SK-N-SH treated with all-trans-retinoic acid at 6 μM for 48 hours (cell line): ENCODE measurements at regions not wholly inside any gene's neighbourhood (a gene's known extent, or its start where the extent isn't known, plus 50 kb on each side); places are given as distances from the start of the nearest gene placed in this dataset.

Experiments used
- ATAC-seq: fragments of 200-7000 bp; cut with Tn5 transposase; 3 replicates; pipeline ENCODE4 v1.9.1; 2020; ENCODE audit warnings: mild to moderate bottlenecking, moderate library complexity
- ARNTL ChIP-seq: fragments of 450-650 bp; formaldehyde crosslinking; IDR thresholded peaks from 2 replicates; pipeline ENCODE4 v1.5.0; 2020; ENCODE audit warnings: low read depth, mild to moderate bottlenecking, moderate library complexity, borderline replicate concordance
- BACH2 ChIP-seq: fragments of 250-450 bp; sonication (Bioruptor Pico); IDR thresholded peaks from 2 replicates; pipeline ENCODE4 v1.9.0; 2021; ENCODE audit warnings: mild to moderate bottlenecking, borderline replicate concordance
- CREB5 ChIP-seq: fragments of 250-450 bp; sonication (Bioruptor Pico); IDR thresholded peaks from 2 replicates; pipeline ENCODE4 v1.5.1; 2020; ENCODE audit warnings: low read depth, mild to moderate bottlenecking, moderate library complexity
- CSDC2 ChIP-seq: fragments of 250-450 bp; sonication (Bioruptor Pico); IDR thresholded peaks from 2 replicates; pipeline ENCODE4 v1.5.0; 2020; ENCODE audit warnings: mild to moderate bottlenecking, moderate library complexity
- CSRNP3 ChIP-seq: fragments of 250-450 bp; sonication (Bioruptor Pico); IDR thresholded peaks from 2 replicates; pipeline ENCODE4 v1.5.1; 2021; ENCODE audit warnings: mild to moderate bottlenecking, moderate library complexity
- GLIS3 ChIP-seq: fragments of 250-450 bp; sonication (Bioruptor Pico); IDR thresholded peaks from 2 replicates; pipeline ENCODE4 v1.5.0; 2020; ENCODE audit warnings: mild to moderate bottlenecking, moderate library complexity
- OSR1 ChIP-seq: fragments of 250-450 bp; sonication (Bioruptor Pico); IDR thresholded peaks from 2 replicates; pipeline ENCODE4 v1.8.0; 2022; ENCODE audit warnings: moderate library complexity, mild to moderate bottlenecking, inconsistent platforms
- PATZ1 ChIP-seq: fragments of 250-450 bp; sonication (Bioruptor Pico); IDR thresholded peaks from 2 replicates; pipeline ENCODE4 v1.8.0; 2020; ENCODE audit warnings: mild to moderate bottlenecking, moderate library complexity, borderline replicate concordance
- POU6F1 ChIP-seq: fragments of 250-450 bp; sonication (Bioruptor Pico); IDR thresholded peaks from 2 replicates; pipeline ENCODE4 v1.8.0; 2021; ENCODE audit warnings: low read depth, mild to moderate bottlenecking, moderate library complexity, borderline replicate concordance
- PPARA ChIP-seq: fragments of 250-450 bp; sonication (Bioruptor Pico); IDR thresholded peaks from 2 replicates; pipeline ENCODE4 v1.5.0; 2020; ENCODE audit warnings: mild to moderate bottlenecking, borderline replicate concordance
- RARB ChIP-seq: fragments of 250-450 bp; sonication (Bioruptor Pico); IDR thresholded peaks from 2 replicates; pipeline ENCODE4 v1.8.0; 2021; ENCODE audit warnings: mild to moderate bottlenecking, moderate library complexity
- SNAI2 ChIP-seq: fragments of 250-450 bp; sonication (Bioruptor Pico); IDR thresholded peaks from 2 replicates; pipeline ENCODE4 v1.5.0; 2020; ENCODE audit warnings: mild to moderate bottlenecking, moderate library complexity
- TCF4 ChIP-seq: fragments of 250-450 bp; sonication (Bioruptor Pico); IDR thresholded peaks from 2 replicates; pipeline ENCODE4 v1.8.0; 2021; ENCODE audit warnings: mild to moderate bottlenecking, moderate library complexity, borderline replicate concordance
- TOX ChIP-seq: fragments of 250-450 bp; sonication (Bioruptor Pico); IDR thresholded peaks from 2 replicates; pipeline ENCODE4 v1.8.0; 2021; ENCODE audit warnings: mild to moderate bottlenecking, moderate library complexity, borderline replicate concordance
- TSHZ2 ChIP-seq: fragments of 250-450 bp; sonication (Bioruptor Pico); IDR thresholded peaks from 2 replicates; pipeline ENCODE4 v1.5.0; 2020; ENCODE audit warnings: mild to moderate bottlenecking, moderate library complexity
- ZC3H10 ChIP-seq: fragments of 250-450 bp; sonication (Bioruptor Pico); IDR thresholded peaks from 2 replicates; pipeline ENCODE4 v1.5.1; 2021; ENCODE audit warnings: mild to moderate bottlenecking, moderate library complexity
- ZFP3 ChIP-seq: fragments of 250-450 bp; sonication (Bioruptor Pico); IDR thresholded peaks from 2 replicates; pipeline ENCODE4 v1.5.0; 2020; ENCODE audit warnings: mild to moderate bottlenecking, moderate library complexity
- ZFP30 ChIP-seq: fragments of 450-650 bp; formaldehyde crosslinking; IDR thresholded peaks from 2 replicates; pipeline ENCODE4 v1.5.0; 2022; ENCODE audit warnings: mild to moderate bottlenecking, moderate library complexity
- ZNF70 ChIP-seq: fragments of 450-650 bp; formaldehyde crosslinking; IDR thresholded peaks from 2 replicates; pipeline ENCODE4 v1.5.0; 2020; ENCODE audit warnings: mild to moderate bottlenecking, moderate library complexity

GRCh38 chr14:98512501-98513251, 759.3 kb downstream of the BCL11B start:
- ATAC-seq, result no peak

GRCh38 chr14:98513558-98513957, 758.4 kb downstream of the BCL11B start:
- no peak for ATAC-seq
- no peak for TF ChIP-seq PATZ1

More at GRCh38 chr14:98512501-98513251, 759.3 kb downstream of the BCL11B start:
- TF ChIP-seq ZNF70, result no peak
- no peak for TF ChIP-seq POU6F1 (CRISPR knock-in tag)
- TF ChIP-seq RARB (CRISPR knock-in tag), result no peak
- no peak for TF ChIP-seq ARNTL (CRISPR knock-in tag)
- no peak for TF ChIP-seq BACH2 (CRISPR knock-in tag)
- no peak for TF ChIP-seq TCF4
- TF ChIP-seq CREB5 (CRISPR knock-in tag), result no peak
- no peak for TF ChIP-seq CSRNP3 (CRISPR knock-in tag)
- no peak for TF ChIP-seq OSR1 (CRISPR knock-in tag)
- TF ChIP-seq ZFP30 (CRISPR knock-in tag), result no peak
- no peak for TF ChIP-seq PPARA (CRISPR knock-in tag)
- no peak for TF ChIP-seq GLIS3
- no peak for TF ChIP-seq TOX (CRISPR knock-in tag)
- TF ChIP-seq TSHZ2 (CRISPR knock-in tag), result no peak
- TF ChIP-seq ZFP3 (CRISPR knock-in tag), result no peak
- no peak for TF ChIP-seq CSDC2 (CRISPR knock-in tag)
- no peak for TF ChIP-seq ZC3H10

GRCh38 chr14:98514016-98514415, 758.0 kb downstream of the BCL11B start:
- ATAC-seq, result no peak
- no peak for TF ChIP-seq PATZ1
- TF ChIP-seq SNAI2 (CRISPR knock-in tag), result no peak
- no peak for TF ChIP-seq ZC3H10
- no peak for TF ChIP-seq CREB5 (CRISPR knock-in tag)
- no peak for TF ChIP-seq POU6F1 (CRISPR knock-in tag)
- no peak for TF ChIP-seq CSDC2 (CRISPR knock-in tag)
- no peak for TF ChIP-seq TCF4
